DMS53 treated with DMSO at 0.1 percent for 48 hours (cell line): ENCODE measurements at regions not wholly inside any gene's neighbourhood (a gene's known extent, or its start where the extent isn't known, plus 50 kb on each side); places are given as distances from the start of the nearest gene placed in this dataset.

ENCODE experiments used
- DNase-seq: peaks from one replicate; lab custom pipeline; 2025; ENCODE audit not compliant: unreplicated experiment; lab: John Stamatoyannopoulos, UW

GRCh38 chr12:43294916-43295315, 257.1 kb downstream of the ADAMTS20 start:
- no peak for DNase-seq

DNA sequence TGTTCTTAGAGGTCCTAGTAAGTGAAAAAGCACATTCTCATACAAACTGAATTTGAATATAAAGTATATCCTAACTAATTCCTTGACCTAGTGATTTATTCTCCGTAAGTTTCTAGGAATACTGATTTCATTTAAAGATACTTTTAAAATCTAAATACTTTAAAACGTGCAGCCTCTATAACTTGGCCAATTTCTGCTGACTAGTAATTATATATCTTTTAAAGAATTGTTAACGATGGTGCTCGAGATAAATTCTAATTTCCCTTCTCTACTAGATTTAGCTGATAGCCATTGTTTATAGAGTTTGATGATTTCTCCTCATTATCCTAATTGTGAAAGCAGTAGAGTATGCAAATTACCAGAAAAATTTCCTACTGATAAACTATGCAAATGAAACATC, 257.9 kb downstream of the ADAMTS20 start:
- DNase-seq = no peak

DNA sequence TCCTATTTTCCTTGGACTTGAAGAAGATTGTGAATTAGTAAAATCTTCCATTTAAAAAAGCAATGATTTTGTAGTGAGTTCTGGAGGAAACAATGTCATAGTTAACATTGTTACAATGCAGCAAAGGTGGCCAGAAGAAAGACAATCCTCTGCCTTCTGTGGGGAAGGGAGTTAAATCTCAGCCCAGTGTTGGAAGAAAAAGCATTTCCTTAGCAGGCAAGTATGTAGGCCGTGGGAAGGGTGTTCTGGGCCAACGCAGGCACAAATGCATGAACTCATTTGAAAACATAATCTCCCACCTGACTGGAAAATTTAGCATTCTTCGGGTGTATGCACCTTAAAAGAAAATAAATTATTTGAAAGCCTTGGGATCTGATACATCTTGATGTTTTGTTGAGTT, 258.6 kb downstream of the ADAMTS20 start:
- no peak for DNase-seq

DNA sequence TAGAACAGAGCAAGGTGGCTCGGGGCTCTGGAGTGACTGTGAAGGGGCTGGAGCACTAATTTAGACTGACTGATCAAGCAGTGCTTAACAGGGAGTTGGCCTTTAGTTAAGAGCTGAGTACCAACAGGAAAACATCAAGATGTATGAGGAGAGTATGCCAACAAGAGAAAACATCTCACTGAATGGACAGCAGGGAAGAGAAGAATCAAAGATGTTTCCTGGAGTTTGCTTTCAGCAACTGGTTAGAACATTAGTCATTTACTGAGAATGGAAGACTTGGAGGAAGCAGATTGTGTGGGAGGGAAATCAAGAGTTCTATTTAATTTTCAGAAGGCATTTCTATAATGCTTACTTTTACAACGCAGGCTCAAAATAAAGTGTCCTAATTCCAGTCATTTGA, 259.3 kb downstream of the ADAMTS20 start:
- DNase-seq = no peak

GRCh38 chr12:43291516-43291915, 260.5 kb downstream of the ADAMTS20 start:
- no peak for DNase-seq

GRCh38 chr12:43290836-43291235, 261.2 kb downstream of the ADAMTS20 start:
- no peak for DNase-seq

- no peak for DNase-seq
These were observed 262.6 kb downstream of the ADAMTS20 start for GRCh38 chr12:43289426-43289801.

DNA sequence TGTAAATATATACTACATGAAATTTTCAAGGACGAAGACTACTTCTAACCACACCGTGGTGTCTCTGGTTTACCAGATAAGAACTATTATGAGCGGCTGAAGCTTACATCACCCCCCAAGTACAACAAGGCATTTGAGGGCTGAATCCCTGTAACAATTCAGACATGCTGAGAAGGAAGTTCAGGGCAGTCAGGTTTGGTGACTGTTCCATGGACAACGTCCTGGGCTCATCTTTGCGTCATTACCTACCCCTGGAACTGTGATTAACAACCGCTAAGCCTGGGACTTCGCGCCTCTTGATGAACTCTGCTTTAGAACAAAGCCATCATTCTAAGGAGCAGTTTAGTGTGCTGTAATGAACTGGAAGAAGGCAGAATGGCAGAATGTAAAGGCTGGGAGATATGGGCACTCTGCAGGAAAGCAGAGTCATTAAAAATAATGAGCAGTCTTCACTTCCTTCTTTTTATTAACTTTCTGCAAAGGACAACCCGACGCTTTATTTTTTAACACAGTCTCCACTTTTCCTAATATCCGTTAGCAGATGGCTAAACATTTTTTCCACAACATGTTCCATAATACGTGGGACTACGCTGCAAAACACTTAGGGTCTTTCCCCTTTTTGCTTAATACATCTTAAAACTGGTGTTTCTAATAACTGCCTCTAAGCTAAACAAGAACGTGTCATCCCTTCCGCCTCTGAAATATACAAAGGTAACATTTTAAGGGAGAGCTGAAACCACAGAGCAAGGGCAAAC, 263.2 kb downstream of the ADAMTS20 start:
- DNase-seq = no peak

DNA sequence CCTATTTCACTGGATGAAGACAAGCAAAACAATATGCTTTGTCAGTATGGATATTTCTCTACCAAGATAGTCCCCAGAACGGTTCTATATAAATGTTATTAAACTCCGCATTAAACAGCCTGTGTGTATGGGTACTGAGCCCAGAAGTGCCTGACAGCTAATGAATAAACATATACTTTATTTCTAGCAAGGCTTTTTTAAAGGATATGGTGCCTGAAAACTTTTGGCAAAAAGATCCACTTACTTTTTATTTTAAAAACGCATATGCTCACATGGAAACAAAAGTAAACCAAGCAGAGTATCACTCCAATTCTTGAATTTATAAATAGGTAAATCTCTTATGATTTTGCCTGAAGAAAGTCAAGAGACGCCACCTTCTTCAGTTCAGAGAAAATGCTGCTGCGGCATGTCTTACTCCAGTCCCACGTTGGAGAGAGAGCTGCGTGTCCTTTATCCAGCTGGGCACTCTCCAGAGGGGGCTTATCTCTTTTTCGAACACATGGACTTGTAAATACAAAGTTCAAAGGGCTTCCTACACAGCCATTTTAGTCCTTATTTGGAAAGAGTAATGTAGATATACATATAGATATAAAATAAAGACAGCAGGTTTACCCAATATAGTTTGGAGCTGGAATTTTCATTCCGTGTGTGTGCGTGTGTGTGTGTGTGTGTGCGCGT, 264.2 kb downstream of the ADAMTS20 start:
- no peak for DNase-seq

GRCh38 chr12:43286986-43287385, 265.0 kb downstream of the ADAMTS20 start:
- DNase-seq = no peak

DNA sequence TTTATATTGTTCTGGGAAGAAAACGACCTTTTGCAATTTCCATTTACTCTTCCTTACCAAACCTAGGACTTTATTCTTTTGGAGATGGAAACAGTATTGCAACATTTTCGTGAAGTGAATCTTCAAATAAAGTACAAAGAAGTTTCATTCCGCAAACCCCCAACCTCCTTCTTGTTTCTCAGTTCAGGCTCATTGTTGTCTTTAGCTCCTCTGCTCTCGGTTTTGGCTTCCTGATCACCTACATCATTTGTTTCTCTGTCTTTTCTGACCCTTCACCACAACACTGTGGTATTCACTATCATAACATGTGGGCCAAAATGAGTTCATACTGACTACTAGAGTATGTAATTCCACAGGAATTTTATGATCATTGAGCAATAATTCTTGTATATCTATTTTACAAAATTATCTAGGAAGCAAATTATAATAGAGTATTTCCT, 266.8 kb downstream of the ADAMTS20 start:
- DNase-seq = no peak

- DNase-seq = no peak
These were observed 267.4 kb downstream of the ADAMTS20 start for GRCh38 chr12:43284486-43285158.

- no peak for DNase-seq
These were observed 268.8 kb downstream of the ADAMTS20 start for GRCh38 chr12:43283206-43283605.

- peak; percentile 70 for DNase-seq
These were observed 269.9 kb downstream of the ADAMTS20 start for GRCh38 chr12:43282106-43282505.

DNA sequence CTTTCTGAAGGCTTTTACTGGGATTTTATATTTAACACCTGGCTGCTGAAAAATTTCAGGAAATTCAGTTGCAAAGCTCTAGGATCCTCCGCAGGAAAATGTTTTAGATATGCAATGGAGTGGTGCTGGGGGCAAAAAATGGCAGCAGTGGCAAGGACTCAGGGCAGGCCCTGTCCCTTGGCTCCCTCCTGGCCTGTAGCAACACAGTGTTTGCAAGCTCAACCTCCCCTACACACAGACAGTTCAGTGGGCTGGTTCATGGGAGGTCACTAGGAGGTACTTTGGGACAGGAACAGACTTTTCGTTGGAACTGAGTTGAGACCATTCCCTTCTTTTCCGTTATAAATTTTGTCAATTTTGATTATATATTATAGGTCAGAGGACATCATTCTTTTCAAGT, 270.4 kb downstream of the ADAMTS20 start:
- DNase-seq = no peak

GRCh38 chr12:43278541-43278832, 273.5 kb downstream of the ADAMTS20 start:
- DNase-seq = no peak

DNA sequence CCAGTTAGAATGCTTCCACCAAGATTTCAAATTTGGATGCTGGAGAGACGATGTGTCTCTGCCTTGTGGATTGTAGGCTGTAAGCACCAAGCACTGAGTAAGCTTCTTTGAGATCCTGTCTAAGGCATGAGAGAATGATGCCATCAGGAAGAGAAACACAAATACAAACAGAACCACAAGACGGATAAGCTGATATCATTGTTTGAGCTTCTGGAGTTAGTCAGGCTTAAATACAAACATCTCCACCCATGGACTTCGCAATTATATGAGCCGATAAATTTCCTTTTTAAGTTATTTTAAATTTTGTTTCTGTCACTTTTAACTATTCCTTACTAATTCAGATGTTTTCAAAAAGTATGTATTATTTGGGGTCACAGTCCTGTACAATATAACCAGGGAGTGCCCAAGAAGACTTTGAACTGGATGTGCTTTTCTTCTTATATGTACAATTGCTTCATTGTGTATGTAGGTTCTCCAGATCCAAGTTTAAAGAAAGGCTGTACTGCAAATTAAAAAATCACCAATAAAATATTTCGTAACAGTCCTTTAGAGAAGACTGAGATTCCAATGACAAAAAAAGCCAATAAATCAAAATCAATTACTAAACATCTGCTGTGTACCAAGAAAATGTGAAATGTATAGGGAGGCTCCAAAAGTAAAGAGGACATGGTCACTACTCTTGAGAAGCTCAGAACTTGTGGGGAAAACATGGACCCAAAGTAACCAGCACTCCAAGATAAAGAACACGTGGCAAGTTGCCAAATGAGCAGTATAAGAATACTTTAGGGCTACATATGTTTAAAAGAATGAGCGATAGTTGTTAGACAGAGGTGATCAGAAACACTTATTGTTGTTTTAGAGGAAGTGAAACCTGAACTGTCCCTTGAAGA, 274.1 kb downstream of the ADAMTS20 start:
- DNase-seq = peak; percentile 82

DNA sequence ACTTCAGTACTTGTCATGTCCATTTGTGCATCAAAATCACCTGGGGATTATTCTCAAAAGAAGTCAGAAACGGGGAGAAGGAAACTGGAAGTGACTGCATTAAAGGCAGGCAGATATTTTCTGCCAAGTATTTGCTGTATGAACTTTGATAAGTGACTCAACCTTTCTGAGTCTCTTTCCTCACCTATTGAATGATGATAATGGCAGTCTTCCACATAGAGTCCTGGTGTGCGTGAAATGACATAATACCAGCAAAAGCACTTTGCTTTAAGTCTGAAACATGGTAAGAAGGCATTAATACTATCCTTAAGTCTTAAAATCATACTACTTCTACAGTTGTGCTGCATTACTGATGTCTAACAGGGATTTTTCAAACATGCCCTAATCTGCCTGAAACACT, 278.5 kb downstream of the ADAMTS20 start:
- DNase-seq = no peak

DNA sequence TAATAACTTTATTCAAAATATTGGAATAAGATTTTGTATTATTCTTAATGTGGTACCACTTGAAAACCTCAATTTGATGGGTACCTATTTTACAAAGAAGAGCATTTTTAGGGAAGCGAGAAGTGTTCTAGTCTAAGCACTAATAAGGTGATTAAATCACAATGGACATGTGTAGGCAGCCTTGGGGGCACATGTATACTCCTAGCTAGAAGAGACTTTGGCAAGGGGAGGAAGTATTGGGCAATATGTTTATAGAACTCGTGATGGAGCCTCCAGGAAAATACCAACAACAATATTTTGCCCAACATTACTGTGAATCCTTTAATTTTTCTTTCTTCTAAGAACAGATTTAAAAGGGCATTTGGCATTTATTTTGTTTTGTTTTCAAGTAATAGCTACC, 280.3 kb downstream of the ADAMTS20 start:
- no peak for DNase-seq

DNA sequence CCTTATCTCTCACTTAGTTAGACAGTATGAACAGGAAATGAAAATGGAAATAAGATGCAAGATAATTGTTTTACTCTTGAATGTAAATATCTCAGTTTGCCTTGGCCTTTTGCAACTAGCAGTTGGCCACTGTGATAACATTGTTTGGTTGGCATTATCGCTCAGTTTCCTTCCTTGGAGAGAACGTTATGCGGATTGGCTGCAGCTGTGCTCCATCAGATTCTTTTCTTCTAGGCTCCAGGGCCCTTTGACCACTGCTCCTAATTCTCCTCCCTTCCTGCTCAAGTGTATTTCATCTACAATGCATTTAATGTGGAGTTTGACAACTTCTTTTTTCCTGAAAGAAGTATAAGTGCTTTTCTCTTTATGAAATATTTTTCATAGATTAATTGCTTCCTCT, 284.2 kb downstream of the ADAMTS20 start:
- DNase-seq = no peak

GRCh38 chr12:43261701-43262100, 290.3 kb downstream of the ADAMTS20 start:
- DNase-seq = no peak
